ENCODE measurements at regions not wholly inside any gene's neighbourhood (a gene's known extent, or its start where the extent isn't known, plus 50 kb on each side); places are given as distances from the start of the nearest gene placed in this dataset.

GRCh38 chr22:47782328-47783075 lies 1020.1 kb downstream of the TBC1D22A start:
- DNase-seq: no peak

GRCh38 chr22:47781427-47782111 lies 1019.1 kb downstream of the TBC1D22A start:
- no peak for DNase-seq

DNA sequence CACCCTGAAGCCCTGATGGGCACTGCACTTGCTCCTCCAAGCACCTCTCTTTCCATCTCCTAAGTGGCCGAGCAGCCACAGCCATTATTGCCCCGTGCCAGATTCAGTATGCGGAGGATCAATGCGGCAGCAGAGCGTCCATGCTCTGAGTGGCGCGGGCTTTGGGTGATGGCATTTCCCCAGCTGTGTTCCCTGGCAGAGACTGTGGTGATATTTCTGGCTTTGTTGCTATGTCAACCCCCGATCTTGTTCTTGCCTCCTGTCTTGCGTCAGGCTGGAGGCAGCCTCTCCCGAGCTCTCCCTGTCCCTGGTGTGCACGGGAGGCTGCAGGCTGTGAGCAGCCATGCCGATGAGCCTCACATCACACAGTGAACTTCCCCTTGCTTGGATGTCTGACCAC lies 1018.6 kb downstream of the TBC1D22A start:
- DNase-seq: no peak

DNA sequence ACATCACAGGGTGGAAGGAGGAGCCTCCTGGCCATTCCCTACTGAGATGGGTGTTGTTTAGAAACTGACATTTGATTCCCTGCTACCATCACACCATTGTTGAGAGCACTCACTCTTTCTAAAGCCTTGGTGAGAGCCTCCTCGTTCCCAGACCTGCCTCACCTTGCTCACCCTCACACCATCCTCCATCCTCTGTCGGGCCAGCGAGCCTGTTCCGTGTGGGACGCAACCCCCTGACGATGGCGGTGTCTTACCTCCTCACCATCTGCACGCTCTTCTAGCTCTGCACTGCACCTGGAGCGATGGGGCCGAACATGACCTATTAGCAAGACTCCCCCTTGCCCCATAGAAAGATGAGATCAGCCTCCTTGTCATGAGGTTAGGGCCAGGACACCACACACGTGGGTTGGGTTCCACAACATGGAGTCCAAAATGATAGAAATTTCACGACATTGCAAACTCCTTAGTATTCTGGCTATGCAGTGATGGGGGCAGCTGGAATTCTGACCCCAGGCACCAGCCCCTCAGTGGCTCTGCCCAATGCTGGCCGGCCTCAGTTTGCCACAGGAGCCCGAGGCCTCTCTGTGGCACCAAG lies 1017.9 kb downstream of the TBC1D22A start:
- no peak for DNase-seq

GRCh38 chr22:47779474-47779873 lies 1017.0 kb downstream of the TBC1D22A start:
- DNase-seq: no peak

DNA sequence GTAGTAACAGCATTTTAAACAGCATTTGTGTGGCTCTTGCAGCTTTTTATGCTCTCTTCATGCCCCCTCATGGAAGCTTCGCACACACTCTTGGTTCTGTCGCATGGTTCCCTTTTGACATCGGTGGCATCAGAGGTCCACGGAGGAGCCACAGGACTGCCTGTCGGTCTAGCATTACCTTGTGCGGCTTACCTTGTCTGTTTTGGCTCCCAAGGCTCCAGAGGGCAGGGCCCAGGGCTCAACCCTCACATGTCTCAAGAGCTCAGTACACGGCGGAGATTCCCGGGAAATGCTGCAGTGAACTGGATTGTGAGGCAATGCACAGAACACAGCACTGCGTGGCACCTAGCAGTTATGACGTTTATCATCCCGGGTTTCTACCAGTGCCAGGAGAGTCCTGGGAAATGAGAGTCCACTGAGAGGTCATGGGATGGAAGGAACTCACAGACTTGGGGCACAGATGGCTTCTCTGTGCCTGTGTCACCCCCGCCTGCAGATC lies 1015.8 kb downstream of the TBC1D22A start:
- DNase-seq: no peak

- no peak for DNase-seq
Measured at GRCh38 chr22:47777426-47777825, 1015.0 kb downstream of the TBC1D22A start.

- no peak for DNase-seq
Measured at GRCh38 chr22:47776329-47776728, 1013.9 kb downstream of the TBC1D22A start.

- no peak for DNase-seq
Measured at GRCh38 chr22:47775686-47776085, 1013.2 kb downstream of the TBC1D22A start.

- no peak for DNase-seq
Measured at GRCh38 chr22:47775191-47775590, 1012.7 kb downstream of the TBC1D22A start.

DNA sequence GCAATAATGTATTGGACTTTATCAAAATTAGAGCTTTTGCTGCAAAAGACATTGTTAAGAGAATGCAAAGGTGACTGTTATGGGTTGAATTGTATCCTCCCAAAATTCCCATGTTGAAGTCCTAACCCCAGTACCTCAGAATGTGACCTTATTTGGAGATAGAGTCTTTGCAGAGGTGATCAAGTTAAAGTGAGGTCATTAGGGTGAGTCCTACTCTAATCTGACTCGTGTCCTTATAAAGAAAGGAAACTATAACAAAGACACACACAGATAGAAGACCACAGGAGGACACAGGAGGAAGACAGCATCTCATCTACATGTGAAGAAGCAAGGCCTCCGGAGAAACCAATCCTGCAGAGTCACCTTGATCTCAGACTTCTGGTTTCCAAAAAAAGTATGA lies 1011.2 kb downstream of the TBC1D22A start:
- DNase-seq: no peak

- no peak for DNase-seq
Measured at GRCh38 chr22:47772864-47773263, 1010.4 kb downstream of the TBC1D22A start.

DNA sequence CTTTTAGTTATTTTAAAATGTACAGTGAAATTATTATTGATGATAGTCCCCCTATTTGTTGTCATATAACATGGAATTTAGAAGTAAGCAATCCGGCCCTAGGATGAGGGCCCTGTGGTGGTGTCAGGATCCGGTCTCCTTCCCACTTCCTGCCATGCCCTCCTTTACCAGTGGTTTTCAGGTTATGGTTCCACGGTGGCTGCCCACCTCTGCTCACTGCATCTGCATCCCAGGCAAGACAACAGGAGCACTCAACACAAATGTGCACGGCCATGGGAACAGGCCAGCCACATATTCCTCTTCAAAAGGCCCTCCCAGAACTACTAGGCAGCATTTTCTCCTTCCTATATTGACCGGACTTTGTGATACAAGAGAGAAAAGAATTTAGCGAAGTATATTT lies 1007.2 kb downstream of the TBC1D22A start:
- no peak for DNase-seq

- no peak for DNase-seq
Measured at GRCh38 chr22:47768027-47768426, 1005.6 kb downstream of the TBC1D22A start.

- DNase-seq: no peak
Measured at GRCh38 chr22:47767403-47767802, 1005.0 kb downstream of the TBC1D22A start.

GRCh38 chr22:47765757-47766156 lies 1003.3 kb downstream of the TBC1D22A start:
- DNase-seq: no peak

DNA sequence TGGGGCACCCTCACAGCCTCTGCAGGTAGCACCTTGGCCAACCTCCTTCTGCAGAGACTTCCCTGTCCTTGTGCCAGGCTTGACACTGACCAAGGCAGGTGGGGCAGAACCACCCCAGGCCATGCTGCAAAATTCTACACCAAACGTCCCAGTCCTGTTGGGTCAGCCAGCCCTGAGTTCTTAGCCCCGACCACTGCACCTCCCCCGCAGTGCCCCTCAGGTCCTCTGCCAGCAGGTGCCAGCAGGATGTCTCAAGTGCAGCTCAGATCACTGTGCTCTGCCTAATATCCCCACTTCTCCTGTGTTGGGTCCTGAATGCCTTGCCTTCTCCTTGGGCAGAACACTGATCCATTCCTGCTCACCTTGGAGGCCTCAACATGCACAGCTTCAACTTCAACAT lies 999.7 kb downstream of the TBC1D22A start:
- no peak for DNase-seq

- DNase-seq: no peak
Measured at GRCh38 chr22:47759909-47760308, 997.5 kb downstream of the TBC1D22A start.

GRCh38 chr22:47757741-47758140 lies 995.3 kb downstream of the TBC1D22A start:
- no peak for DNase-seq

- no peak for DNase-seq
Measured at GRCh38 chr22:47750086-47750485, 987.6 kb downstream of the TBC1D22A start.

DNA sequence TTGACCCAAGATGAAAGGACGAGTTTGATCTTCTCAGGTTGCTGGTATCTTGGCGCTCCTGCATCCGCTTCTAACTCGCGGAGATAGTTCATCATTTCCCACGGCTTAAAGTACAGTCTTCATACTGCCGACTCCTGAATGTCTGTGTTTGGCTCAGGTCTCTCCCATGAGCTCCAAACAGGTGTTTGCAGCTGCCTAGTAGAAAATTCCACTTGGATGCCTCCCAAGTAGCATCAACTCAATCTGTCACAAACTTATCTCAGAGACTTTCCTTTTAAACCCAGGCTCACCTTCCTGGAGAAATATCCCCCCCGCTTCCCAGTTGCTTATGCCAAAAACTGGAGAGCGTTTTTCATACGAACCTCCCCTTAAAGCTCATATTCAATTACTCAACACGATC lies 986.5 kb downstream of the TBC1D22A start:
- DNase-seq: no peak

DNA sequence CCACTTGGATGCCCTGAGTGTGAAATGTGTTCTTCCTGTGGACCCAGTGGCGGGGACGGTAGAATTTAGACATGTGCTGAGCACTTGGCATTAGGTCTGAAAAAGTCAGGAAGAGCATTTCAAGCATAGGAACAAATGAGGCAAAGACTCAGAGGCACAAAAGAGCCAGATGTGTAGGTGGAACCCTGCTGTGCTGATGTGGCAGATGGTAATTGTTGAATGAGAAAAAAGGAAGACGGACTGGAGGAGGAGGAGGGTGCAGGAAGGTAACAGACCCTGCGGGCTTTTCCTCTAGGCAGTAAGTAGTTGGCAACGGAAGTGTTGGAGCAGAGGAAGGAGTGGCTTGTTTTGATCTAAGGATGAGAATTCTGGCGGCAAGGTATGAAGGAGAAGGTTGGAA lies 985.8 kb downstream of the TBC1D22A start:
- no peak for DNase-seq

DNA sequence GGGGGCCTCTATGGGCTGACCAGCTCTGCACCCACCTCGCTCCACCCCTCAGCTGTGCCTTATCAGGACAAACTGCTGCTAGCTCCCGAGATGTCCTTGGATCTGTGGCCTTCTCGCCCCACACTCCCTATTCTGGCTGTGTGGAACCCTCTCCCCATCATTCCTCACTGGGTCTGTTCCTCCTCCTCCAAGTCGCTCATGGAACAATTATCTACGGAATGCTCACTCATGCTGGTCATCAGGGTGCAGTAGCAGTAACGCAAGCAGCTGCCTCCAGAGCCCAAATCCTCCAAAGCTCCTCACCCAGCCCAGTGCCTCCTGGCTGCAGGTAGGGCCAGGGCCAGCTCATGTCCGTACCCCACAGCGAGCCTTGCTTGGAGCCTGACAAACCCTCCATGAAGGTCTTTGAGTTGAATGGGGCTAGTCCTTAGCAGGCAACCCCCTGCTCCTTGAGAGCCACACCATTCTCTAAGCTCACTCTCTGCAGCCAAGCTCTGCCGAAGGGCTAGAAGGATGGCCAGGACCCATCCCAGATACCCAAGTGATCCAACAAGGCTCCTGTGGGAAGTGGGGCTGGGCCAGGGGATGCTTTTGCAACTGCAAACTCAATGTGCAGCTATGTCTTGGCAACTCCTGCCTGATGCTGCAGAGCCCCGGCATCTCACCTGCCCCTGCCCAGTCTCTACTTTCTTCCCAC lies 977.8 kb downstream of the TBC1D22A start:
- DNase-seq: no peak

Measured in NCI-H187 (cell line).